HG03460 (cell line): ENCODE measurements at regions not wholly inside any gene's neighbourhood (a gene's known extent, or its start where the extent isn't known, plus 50 kb on each side); places are given as distances from the start of the nearest gene placed in this dataset.

Experiments
- ATAC-seq: cut with Tn5 transposase; IDR thresholded peaks from one replicate; pipeline ENCODE4 v1.9.1; 2021; ENCODE audit not compliant: unreplicated experiment

DNA sequence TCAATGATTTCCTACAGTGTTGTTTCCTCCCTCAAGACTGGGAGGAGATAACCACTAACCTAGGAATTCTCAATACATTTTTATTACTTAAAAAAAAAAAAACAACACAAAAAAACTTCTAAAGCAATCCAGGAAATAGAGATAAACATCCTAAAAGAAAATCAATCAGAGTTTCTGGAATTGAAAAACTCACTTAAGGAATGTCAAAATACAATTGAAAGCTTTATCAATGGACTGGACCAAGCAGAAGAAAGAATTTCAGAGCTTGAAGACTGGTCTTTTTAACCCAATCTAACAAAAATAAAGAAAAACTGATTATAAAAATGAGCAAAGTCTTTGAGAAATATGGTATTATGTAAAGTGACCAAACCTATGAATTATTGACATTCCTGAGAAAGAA lies 394.1 kb downstream of the XPNPEP1 start:
- no peak for ATAC-seq

DNA sequence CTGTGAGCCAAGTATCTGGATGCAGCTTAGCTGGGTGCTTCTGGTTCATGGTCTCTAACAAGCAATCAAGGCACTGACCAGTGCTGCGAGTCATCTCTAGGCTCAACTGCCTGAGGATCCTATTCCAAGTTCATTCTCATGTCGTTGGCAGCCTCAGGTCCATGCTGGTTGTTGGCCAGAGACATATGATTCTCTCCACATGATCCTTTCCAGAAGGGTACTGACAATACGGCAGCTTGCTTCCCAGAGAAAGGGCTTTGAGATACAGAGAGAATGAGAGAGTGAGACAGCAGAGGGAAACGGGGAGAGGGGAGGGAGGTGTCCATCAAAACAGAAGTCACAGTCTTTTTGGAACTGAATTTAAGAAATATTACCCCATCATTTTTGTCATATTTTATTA lies 405.6 kb downstream of the XPNPEP1 start:
- no peak for ATAC-seq

DNA sequence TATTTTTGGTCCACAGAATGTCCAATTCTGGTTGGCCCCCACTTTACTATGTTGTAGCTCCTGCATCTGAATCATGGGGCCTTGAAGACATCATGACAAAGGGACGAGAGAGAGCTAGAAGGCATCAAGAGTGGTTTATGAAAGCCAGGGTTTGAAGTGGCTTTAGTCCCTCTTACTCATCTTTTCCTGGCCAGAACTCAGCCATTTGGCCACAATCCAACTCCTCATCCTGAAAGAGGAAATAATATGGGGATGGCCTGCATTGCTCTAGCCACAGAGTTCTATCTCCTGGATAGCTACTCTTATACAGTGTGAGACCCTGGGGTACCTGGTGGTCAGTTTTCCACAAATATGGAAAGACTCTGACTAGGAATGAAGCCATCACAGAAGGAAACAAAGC lies 418.9 kb downstream of the XPNPEP1 start:
- no peak for ATAC-seq

DNA sequence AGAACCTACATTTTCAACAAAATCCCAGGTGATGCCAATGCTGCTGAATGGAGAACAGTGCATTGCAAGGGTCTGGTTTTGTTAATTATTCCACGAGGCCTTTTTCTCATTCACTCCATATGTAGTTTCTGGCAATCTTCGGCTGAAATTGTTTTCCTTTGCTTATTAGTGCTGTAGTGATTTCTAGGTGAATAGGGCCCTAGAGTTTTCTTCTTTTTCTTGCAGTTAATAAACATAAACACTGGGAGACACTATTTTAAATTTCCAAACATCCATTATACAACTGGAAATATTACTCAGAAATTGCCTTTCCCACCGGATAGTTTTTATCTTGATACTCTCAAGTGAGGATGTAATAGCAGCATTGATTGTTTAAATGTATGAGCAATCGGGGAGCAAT lies 435.6 kb downstream of the XPNPEP1 start:
- ATAC-seq = no peak

DNA sequence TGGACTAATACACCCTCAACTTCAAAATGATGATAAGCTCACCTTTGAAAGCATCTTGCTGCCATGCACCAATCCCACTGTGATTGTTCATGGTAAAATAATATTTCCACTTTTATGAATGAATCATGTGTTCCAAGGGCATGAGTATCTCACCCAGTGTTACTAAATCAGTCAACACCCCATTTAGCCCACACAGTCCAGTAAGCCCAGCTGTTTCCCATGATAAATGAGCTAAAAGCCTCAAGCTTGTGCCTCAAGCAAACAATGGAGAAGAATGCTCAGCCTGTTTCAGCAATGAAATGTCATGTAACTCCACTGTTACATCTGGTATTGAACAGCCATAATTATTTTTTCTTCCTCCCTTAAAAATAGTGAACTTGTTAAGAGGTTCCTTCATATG lies 442.5 kb downstream of the XPNPEP1 start:
- ATAC-seq = no peak

DNA sequence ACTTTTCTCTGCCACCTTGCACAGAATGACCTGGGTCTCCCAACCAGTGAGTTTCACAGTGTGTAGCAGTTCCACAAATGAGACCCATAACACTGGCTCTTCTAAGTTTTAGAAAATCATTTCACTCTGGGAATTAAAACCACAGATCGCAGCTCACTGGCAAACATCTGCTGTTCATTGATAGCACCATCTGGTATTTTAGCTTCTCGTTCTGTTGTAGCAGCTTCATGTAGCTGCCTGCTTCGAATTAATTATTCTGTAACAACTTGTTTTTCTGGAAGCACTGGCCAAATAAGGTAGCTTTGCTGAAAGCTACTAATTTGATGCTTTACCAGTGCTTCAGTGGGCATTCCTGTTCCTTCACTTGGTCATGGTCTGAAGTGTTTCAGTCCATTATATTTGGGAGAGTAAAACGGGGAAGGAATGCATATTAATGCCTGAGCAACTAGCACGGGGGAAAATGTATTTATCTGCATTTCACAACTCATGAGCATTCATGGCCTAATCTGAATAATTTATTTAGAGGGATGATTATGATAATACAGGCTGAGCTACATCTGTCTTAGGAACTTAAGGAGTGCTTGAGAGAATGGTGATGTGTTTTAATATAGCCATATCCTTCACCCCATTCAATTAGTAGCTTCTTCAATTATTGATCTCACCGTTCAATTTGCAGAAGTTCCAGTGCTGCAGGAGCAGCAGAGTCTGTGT lies 447.4 kb downstream of the XPNPEP1 start:
- no peak for ATAC-seq

DNA sequence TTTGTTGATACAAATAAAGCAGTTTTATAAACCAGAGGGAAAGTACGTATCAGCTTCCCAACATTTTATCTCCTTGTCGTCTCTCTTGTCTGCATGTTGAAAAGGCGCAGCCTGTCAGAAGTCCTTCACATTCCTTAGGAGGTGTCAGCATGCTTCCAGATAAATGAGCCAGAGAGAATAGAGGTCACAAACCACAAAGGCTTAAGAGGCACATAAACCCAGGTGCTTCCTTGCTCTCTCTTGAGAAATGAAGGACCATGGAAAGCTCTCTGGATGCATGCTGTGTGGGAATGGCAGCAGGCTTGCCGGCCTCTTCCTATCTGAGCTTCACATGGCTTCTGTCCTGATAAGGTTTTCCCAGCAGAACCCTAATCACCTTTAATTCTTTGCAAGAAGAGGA lies 448.5 kb downstream of the XPNPEP1 start:
- no peak for ATAC-seq

DNA sequence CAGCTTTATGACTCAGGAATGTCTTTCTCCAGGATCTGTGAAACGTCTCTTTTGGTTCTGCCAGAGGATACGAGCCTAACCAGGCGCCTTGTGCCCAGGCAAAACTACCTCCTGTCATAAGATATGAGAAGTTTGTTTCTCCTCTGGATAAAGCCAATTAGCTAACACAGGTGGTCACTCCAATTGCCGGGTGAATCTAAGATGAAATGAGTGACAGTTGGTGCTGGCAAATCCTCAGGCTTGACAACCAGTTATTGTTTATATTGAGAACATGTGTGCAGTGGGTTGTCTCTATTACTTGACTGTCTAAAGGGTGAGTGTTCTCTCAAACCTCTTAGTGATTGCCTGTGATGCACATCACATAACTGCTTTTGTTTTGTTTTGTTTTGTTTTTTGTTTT lies 449.1 kb downstream of the XPNPEP1 start:
- ATAC-seq = no peak

DNA sequence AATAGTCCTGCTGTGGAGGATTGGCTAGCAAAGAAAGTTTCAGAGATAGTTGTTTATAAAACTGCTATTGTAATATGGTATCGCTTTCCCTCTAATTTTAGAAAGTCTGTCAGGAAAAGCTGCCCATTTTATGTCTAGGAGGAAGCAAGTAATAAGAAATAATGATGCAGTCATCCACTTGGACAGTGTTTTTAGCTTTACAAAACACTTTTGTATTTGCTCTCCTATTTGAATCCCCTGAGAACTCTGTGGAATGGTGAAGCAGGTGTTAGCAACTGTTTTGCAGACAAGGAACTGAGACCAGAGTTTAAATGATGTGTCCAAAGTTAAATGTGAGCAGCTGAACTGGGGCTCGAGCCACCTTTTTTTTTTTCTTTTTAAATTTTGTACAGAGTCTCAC lies 455.8 kb downstream of the XPNPEP1 start:
- ATAC-seq = no peak

DNA sequence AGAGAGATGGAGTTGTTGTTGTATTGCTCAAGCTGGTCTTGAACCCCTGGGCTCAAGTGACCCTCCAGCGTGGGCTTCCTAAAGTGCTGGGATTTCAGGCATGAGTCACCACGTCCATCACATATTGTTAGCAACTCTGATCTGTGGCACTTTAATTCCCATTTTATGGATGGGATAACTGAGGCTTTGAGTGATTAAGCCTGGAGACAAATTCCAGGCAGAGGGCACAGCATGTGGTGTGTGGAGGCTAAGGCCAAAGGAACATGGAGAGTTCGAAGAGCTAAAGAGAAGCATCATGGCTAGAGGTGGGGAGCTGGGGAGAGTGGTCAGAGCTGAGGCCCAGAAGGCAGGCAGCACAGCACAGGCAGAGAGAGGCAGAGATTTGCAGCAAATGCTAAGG lies 458.4 kb downstream of the XPNPEP1 start:
- no peak for ATAC-seq

DNA sequence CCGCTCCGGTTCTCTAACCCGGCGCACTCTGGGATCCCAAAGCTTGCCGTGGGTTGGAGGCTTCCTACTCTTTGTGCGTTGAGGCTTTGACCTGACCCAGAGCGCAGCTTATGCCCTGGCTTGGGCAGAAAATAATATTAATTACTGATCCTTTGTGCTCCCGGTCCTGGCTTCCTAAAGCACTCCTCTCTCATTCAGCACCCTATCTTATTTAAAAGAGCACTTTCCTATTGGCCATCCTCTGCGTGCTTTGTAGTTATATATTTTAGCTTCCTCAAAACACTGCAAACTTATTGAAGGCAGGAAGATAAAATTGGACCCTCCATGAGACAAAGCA lies 466.0 kb downstream of the XPNPEP1 start:
- ATAC-seq = no peak

DNA sequence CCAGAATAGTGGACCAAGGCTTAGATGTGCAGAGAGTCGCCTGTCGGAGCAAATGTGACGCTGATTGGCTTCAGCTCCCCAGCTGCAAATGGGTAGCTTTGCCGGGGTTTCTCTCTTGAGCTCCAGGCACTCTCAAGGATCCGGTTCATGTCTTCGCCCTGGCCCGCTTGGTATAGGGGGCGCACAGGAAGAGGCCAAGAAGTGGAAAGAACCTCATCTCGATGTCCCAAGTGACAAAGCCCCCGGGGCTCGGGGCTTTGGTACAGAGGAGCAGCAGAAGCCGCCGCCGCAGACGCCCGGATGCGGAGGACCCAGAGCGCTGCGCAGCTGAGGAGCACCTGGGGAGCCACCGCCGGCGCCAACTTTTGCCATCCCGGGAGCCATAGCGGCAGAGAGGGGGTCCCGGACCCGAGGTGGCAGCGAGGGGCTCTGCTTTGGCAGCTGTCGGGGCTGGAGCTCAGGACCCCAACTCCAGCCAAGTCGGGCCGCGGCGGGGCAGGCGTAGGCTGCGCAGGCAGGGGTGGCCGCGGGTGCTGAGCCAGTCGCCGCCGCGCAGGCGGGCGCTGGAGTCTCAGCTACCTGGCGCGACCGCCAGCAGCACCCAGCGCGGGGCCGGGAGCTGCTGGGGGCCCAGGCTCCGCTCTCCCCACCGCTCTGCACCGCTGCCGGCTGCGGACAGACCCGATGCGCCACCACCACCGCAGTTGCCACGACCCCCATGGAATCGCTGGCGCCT lies 466.6 kb downstream of the XPNPEP1 start:
- ATAC-seq = no peak

DNA sequence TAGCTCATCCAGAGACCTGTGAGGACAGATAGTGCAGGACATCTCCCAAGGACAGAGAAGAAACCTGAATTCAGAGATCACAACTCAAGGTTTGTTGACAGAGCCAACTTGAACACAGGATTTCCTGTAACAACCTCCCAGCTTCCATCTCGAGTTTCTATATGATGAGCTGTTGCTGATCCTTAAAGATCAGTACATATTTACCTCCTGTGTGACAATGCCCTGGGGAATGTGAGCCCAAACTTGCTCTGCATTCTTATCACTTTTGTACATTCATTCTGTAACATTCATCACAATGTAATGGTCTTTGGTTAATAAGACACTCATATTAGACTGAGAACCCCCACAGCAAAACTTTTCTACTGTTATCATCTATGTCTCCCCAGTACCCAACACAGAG lies 468.6 kb downstream of the XPNPEP1 start:
- no peak for ATAC-seq

DNA sequence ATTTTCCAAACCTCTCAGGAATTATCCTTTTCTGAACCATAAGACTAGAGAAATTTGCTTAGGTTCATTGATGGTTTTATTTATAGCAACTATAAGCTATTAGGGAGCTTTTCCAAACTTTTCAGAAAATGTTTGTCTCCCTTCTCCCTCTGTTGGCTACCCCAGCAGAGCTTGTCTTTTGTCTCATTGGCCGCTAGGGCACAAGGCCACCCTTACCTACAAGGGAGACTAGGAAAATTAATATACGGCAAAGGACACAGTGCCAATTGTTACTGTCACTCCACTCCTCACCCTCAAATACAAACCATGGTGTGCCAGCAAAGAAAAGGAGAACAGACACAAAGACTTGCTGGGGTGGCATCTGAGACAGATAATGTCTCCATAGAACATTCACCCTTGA lies 471.4 kb downstream of the XPNPEP1 start:
- no peak for ATAC-seq

DNA sequence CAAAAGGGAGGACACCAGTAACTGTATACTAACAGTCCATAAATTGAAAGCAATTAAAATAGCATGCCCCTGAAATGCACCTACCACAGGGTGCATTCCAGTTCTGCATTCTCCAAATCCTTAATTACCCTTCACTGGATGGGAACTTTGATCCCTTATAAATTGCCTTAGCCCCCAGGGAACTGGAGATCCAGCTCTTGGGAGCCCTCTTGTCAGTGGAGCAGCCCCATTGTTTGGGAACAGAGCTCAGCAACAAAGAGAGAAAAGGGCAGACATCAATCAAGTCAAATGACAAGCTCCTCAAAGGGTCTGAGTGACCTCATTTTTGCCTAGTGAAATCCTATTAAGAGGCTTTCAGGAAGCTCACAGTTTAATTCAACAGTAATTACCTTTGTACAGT lies 472.6 kb downstream of the XPNPEP1 start:
- no peak for ATAC-seq

DNA sequence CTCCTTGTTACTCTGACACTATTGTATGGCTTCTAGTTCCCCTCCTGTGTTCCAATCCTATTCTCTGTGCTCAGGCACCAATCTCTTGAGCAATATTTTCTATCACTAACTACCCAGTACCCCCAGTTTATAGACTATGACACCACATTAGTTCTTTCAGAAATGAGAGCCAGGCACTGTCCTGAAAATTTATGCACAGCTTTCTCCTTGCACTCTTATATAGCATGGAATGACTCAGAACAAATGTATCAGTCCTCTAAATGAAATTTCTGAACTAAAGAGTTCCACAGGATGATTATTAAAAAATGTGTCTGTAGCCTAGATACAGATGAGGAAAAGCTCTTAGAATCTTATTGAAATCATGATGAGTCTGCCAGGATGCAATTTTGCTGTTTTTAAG lies 489.9 kb downstream of the XPNPEP1 start:
- ATAC-seq = no peak

DNA sequence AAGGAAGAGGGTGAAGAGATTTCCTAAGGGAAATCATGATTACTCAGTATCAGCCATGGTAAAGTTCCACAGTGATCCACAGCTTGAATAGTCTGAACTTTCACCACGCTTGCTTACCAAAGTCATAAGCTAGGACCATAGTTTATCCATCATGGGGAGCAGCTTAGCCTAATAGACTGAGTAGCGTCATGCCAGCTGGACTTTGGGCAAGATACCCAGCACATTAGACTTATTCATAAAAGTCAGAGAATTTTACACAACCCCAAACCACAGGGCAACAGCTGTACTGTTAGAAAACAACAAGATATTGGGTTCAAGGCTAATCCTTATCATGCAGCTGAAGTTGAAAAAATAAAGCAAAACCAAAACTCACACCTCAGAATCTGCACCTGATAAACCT lies 491.0 kb downstream of the XPNPEP1 start:
- ATAC-seq = no peak

DNA sequence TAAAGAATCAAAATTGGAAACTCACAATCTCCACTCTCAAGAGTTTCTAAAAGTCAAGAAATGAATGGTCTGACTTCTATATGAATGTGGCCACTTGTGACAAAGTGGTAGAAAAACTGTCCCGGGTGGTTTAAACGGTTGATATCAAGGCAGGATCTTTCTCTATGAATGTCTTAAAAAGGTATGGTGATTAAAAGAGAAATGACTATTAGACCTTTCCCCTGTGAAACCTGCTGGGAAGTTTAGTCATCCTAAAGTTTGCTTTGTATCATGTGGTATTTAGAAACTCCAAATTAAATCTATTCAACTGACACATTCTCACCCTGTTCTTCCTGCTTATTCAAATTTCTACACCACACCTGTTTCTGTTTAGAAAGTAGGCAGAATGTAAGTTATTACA lies 492.5 kb downstream of the XPNPEP1 start:
- no peak for ATAC-seq

DNA sequence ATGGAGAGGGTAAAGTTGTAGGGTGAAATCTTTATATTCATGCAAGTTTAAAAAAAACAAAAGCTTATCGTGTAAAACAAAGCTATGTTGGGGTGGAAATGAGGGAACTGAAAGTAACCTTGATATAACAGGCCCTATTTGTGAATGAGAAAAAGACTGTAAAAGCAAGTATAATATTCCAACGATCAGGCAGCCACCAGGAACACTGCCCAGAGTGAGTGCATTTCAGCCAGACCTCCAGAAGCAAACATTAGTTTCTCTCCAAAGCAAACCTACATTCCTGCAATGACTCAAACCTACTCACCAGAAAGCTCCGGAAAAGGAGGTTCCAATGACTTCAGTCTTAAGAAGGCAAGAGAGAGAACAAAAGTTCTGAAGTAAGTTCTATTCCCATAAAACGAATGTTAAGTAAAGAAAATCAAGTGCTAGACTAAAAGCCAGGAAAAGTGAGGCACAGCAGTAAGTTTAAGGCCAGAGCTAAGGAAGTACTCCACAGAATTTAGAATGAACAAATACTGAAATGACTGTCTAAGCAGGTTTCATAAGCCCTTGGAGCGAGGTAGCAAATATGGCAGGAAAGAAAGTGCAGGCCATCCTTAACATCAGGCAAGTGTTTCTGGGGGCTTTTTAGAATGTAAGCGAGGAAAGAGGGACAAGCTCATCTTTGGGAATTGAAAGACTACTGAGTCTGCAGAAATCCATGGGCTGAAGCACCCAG lies 493.1 kb downstream of the XPNPEP1 start:
- ATAC-seq = no peak

DNA sequence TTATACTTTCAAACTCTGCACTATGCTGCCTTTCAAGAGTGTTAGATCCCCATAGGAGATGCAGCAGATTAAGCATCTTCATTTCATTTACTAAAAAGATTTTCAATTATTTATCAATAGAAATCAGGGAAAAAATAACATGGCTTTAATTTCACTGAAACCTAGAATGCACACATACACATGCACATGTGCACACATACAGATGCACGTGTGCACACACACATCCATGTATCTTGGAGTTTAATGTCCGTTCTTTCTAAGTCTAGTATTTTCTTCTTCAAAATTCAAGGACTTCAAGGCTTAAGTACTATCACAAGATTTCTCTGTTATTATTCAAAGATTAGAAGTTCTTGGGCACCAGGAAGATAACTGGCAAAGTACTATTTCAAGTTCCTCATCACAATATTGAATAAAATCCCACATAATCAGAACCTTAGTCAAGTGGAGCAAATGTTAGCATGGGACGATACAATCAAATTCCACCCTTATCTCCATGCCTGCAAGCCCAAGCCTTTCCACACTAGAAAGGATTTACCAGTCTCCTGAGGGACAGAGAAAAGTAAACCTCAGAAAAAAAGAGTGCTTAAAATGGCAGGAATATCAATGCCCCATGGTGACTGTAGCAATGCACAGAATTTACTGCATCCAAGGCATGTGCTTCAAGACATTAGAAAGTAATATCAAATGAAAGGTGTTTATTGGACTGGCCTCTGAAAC lies 494.4 kb downstream of the XPNPEP1 start:
- no peak for ATAC-seq

DNA sequence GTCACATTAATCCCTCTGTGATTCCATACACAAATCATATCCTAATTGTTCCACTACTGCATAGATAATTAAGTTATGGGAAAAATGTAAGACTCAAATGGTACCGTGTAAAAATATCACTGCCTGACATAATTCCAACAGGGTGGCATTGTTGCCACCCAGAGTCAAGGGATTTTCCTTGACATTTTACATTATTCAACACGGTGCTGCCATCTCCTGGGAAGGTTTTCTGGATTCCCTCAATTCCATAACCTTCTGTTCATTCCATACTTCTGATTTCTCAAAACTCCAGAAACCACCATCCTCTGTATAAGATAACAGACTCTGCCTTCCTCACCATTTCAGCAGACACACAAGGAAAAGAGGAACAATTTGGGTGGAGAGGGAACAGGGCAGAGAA lies 495.9 kb downstream of the XPNPEP1 start:
- no peak for ATAC-seq

DNA sequence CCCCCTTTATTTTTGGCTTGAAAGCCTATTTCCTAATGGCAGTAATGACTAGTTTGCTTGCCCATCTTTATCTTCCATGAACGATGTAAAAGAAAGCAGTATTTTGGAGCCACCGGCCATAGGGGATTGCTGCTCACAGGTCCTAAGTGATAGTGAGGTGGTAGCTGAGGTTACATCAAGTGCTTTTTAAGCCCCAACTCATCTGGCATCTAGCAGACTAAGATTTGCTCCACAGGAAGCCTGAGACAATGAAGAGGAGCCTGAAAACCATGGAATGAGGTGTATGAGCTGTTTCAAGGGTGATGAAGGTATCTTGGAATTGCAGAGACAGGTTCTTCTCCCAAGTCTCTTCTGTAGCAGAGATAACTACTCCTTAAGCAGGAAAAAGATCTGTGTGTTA lies 496.3 kb downstream of the XPNPEP1 start:
- no peak for ATAC-seq
